Breast epithelium (tissue), 3 donors: ENCODE measurements at regions not wholly inside any gene's neighbourhood (a gene's known extent, or its start where the extent isn't known, plus 50 kb on each side); places are given as distances from the start of the nearest gene placed in this dataset.

ENCODE experiments used
- CTCF ChIP-seq, 3 donors: fragments of 450-650 bp; IDR thresholded peaks; one replicate each; pipeline ENCODE4 v1.5.1; 2016 to 2017; ENCODE audit warnings: antibody characterized with exemption in 3 of 3, mild to moderate bottlenecking in 3 of 3, moderate library complexity in 3 of 3
- POLR2A ChIP-seq: fragments of 450-650 bp; IDR thresholded peaks from one replicate; pipeline ENCODE4 v1.6.1; 2016; ENCODE audit warnings: antibody characterized with exemption, mild to moderate bottlenecking, moderate library complexity
- POLR2AphosphoS5 ChIP-seq, 3 donors: sonication (generic); formaldehyde crosslinking; IDR thresholded peaks; one replicate each; pipeline ENCODE4 v1.6.1; 2017; ENCODE audit warnings: antibody characterized with exemption in 3 of 3

GRCh38 chr5:40045429-40045828 lies 620.6 kb upstream of the DAB2 start:
- TF ChIP-seq POLR2AphosphoS5 (IDR thresholded peaks at IDR 0.05), result no peak
- TF ChIP-seq CTCF (IDR thresholded peaks at IDR 0.05), result no peak
- TF ChIP-seq POLR2A, result no peak
